Liver (tissue), 3 donors: ENCODE measurements at regions not wholly inside any gene's neighbourhood (a gene's known extent, or its start where the extent isn't known, plus 50 kb on each side); places are given as distances from the start of the nearest gene placed in this dataset.

Source experiments
- FOXA1 ChIP-seq: IDR thresholded peaks from 2 replicates; pipeline ENCODE4 v1.6.1; 2016; ENCODE audit warnings: antibody characterized with exemption
- TAF1 ChIP-seq: conservative IDR thresholded peaks from 2 replicates; pipeline ENCODE4 v1.6.1; 2016; ENCODE audit warnings: antibody characterized with exemption, mild to moderate bottlenecking
- YY1 ChIP-seq: IDR thresholded peaks from 2 replicates; pipeline ENCODE4 v1.6.1; 2016; ENCODE audit warnings: antibody characterized with exemption, mild to moderate bottlenecking
- TF ChIP-seq, protein P1 (sequence below): fragments of 150-350 bp; IDR thresholded peaks from 2 replicates; pipeline ENCODE4 v1.5.1; 2017; ENCODE audit warnings: improper control_type of control experiment, low read depth, low read length; ENCODE audit not compliant: missing input control
- TF ChIP-seq, protein P2 (sequence below): IDR thresholded peaks from 2 replicates; pipeline ENCODE4 v1.6.1; 2016; ENCODE audit warnings: antibody characterized with exemption
- donor health status: healthy.
- donor health status: healthy.

DNA sequence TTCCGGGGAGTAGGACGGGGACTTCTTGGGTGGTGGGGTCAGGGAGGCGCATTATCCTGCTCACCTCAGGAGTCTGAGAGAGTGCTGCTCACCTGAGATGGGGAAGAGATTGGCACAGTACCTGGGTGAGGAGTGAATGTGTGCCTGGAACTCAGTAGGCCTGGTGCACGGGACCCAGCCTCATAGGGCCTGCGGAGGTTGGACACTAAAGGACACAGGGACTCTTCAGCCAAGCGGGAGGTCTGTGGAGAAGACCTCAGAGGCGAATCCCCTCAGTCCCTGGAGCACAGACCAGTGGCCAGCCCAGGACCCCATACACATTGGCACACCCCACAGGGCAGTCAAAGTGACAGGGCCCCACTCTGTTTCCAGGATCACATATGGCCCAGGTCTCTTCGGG, 73.2 kb downstream of the OAT start:
- TF ChIP-seq, protein P1, sequence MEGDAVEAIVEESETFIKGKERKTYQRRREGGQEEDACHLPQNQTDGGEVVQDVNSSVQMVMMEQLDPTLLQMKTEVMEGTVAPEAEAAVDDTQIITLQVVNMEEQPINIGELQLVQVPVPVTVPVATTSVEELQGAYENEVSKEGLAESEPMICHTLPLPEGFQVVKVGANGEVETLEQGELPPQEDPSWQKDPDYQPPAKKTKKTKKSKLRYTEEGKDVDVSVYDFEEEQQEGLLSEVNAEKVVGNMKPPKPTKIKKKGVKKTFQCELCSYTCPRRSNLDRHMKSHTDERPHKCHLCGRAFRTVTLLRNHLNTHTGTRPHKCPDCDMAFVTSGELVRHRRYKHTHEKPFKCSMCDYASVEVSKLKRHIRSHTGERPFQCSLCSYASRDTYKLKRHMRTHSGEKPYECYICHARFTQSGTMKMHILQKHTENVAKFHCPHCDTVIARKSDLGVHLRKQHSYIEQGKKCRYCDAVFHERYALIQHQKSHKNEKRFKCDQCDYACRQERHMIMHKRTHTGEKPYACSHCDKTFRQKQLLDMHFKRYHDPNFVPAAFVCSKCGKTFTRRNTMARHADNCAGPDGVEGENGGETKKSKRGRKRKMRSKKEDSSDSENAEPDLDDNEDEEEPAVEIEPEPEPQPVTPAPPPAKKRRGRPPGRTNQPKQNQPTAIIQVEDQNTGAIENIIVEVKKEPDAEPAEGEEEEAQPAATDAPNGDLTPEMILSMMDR = no peak
- TF ChIP-seq, protein P2, sequence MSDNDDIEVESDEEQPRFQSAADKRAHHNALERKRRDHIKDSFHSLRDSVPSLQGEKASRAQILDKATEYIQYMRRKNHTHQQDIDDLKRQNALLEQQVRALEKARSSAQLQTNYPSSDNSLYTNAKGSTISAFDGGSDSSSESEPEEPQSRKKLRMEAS = no peak
- TF ChIP-seq YY1 (no peak), FOXA1 (no peak), TAF1 (no peak)
